ENCODE measurements at regions not wholly inside any gene's neighbourhood (a gene's known extent, or its start where the extent isn't known, plus 50 kb on each side); places are given as distances from the start of the nearest gene placed in this dataset.
"Not testable (repeated sequence)": the region's sequence is repeated elsewhere in the genome, so short reads cannot be mapped to it uniquely, and the experiment has no call there.

GRCh38 chr6:92274588-92274987 is 1144.8 kb downstream of the EPHA7 start:
- DNase-seq (ENCODE audit: low spot score), result no peak

DNA sequence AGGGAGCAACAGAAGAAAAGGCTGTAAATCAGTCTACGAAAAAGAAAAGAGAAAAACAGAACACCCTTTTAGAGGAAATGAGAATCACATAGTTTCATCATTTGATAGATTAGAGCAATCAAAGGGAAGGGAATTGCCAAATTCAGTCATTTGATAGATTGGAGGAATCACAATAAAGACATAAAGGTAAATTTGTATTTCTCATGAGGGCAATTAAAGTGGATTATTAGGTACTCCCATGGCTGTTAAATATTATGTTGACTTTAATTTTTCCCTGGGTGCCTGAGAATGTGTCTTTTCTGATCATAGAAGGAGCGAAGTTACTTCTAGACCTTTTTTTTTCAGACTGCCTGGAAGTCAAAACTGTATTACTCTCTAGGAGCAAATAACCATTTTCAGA is 1145.7 kb downstream of the EPHA7 start:
- no peak for DNase-seq (ENCODE audit: low spot score)

GRCh38 chr6:92271091-92271490 is 1148.3 kb downstream of the EPHA7 start:
- DNase-seq (ENCODE audit: low spot score), result no peak

GRCh38 chr6:92270365-92270764 is 1149.0 kb downstream of the EPHA7 start:
- DNase-seq (ENCODE audit: low spot score), result no peak

GRCh38 chr6:92267335-92267734 is 1152.0 kb downstream of the EPHA7 start:
- DNase-seq (ENCODE audit: low spot score), result no peak

- DNase-seq (ENCODE audit: low spot score), result no peak
These were observed 1155.5 kb downstream of the EPHA7 start for GRCh38 chr6:92263864-92264263.

DNA sequence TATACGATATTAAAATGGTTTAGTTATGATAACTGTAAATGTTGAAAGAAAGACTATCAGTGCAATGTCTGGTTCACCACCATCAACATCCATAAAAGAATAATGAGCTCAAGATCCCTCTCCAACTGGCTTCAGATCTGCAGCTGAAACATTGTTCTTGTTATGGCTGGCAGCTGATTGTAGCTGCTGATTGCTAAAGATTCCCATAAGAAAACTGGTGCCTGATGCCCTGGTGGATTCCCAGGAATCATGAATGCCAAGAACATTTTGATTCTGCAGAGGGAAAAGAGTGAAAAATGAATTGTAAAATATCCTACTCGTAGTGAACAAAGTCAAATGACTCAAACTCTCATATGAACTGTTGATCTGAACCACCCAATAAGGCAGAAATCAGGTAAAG is 1160.2 kb downstream of the EPHA7 start:
- DNase-seq (ENCODE audit: low spot score), result no peak

- DNase-seq (ENCODE audit: low spot score), result no peak
These were observed 1176.0 kb downstream of the EPHA7 start for GRCh38 chr6:92243315-92243714.

GRCh38 chr6:92231171-92231701 is 1188.1 kb downstream of the EPHA7 start:
- no peak for DNase-seq (ENCODE audit: low spot score)

GRCh38 chr6:92219987-92220386 is 1199.4 kb downstream of the EPHA7 start:
- not testable (repeated sequence) for DNase-seq (ENCODE audit: low spot score)

DNA sequence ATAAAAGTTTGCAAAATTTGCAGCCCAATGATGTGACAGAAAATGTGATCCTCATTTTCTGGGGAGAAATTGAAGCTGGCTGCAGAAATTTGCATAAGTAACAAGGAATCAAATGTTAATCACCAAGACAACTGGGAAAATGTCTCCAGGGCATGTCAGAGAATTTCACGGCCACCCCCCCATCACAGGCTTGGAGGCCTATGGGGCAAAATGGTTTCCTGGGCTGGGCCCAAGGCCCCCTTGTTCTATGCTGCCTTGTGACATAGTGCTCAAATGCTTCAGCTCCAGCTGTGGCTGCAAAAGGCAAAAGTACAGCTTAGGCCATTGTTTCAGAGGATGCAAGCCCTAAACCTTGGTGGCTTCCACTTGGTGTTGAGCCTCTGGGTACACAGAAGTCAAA is 1202.6 kb downstream of the EPHA7 start:
- DNase-seq (ENCODE audit: low spot score), result no peak

- DNase-seq (ENCODE audit: low spot score), result no peak
These were observed 1217.7 kb downstream of the EPHA7 start for GRCh38 chr6:92201618-92202017.

GRCh38 chr6:92196325-92196724 is 1223.0 kb downstream of the EPHA7 start:
- no peak for DNase-seq (ENCODE audit: low spot score)

DNA sequence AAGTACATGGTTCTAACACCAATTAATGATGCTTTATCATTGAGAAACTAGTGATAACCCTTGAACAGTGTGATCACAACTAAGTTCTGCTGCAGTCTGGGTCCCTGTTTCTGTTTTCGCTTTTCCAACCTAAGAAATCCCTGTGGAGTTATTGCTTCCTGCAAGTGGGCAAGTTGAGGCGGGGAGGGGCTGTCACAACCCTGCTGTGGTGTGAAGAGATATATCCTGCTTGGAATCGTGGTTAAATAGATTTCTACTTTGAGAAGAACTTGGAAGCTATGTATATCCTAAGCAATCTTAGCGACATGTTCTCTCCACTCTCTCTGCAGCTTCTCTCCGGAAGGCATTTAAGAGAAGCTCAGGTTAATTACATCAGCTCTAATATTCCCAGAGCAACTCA is 1223.6 kb downstream of the EPHA7 start:
- DNase-seq (ENCODE audit: low spot score), result no peak

DNA sequence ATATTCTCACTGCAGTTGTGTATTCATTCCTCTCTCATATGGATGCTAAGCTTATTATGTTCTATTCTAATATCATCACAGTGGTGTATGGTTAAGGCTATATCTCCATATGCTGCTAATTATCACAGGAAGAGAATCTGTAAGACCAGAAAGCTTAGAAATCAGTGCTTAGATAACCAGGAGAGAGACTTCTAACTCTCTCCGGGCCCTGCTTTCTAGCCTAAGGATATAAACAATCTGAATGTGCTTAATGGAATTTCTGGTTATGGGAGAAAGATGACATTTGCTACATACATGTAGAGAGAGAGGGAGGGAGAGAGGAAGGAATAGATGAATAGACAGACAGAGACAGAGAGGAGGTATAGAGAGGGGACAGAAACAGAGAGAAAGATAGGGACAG is 1231.3 kb downstream of the EPHA7 start:
- DNase-seq (ENCODE audit: low spot score), result no peak

DNA sequence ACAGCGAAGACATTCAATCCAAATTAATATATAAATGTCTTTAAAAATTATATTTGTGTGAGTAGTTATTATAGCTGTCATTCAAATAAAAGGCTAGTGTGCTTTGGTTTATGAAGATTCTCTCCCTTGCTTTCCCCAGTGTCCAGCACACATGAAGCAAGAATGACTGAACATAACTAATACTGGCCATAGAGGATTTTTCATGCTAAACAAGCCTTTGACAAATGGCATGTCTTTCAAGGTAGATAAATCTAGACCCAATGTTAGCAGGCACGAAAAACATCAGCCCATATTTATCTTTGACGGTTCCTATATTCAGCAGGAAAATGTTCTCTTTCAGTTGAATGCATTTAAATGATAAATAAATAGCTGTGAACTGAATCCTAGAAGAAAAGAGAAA is 1234.4 kb downstream of the EPHA7 start:
- no peak for DNase-seq (ENCODE audit: low spot score)

GRCh38 chr6:92181347-92181746 is 1238.0 kb downstream of the EPHA7 start:
- no peak for DNase-seq (ENCODE audit: low spot score)

GRCh38 chr6:92180090-92180489 is 1239.3 kb downstream of the EPHA7 start:
- no peak for DNase-seq (ENCODE audit: low spot score)

- no peak for DNase-seq (ENCODE audit: low spot score)
These were observed 1242.7 kb downstream of the EPHA7 start for GRCh38 chr6:92176666-92177065.

- no peak for DNase-seq (ENCODE audit: low spot score)
These were observed 1244.8 kb downstream of the EPHA7 start for GRCh38 chr6:92174398-92175073.

- no peak for DNase-seq (ENCODE audit: low spot score)
These were observed 1249.9 kb downstream of the EPHA7 start for GRCh38 chr6:92169506-92169905.

DNA sequence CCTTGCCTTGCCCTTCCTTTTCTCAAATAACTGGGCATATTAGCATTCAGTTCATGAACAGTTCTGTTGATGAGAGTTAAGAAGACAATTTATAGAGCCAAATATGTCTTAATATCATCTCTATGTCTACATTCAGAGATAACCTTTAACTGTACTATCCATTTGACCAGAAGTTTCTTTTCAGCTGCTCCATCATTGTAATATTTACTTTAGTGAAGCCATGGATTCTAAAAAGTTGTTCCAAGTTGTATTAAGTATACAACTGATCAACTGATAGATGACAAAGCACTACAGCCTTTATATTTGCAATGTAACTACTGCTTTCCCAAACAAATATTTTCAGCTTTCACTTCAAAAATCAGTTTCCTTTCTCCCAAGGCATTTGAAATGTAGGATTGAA is 1252.7 kb downstream of the EPHA7 start:
- DNase-seq (ENCODE audit: low spot score), result no peak

- no peak for DNase-seq (ENCODE audit: low spot score)
These were observed 1257.4 kb downstream of the EPHA7 start for GRCh38 chr6:92161953-92162352.

- no peak for DNase-seq (ENCODE audit: low spot score)
These were observed 1259.1 kb downstream of the EPHA7 start for GRCh38 chr6:92160226-92160625.

Data from HuH-7 (cell line).